HG02870 (cell line): ENCODE measurements at regions not wholly inside any gene's neighbourhood (a gene's known extent, or its start where the extent isn't known, plus 50 kb on each side); places are given as distances from the start of the nearest gene placed in this dataset.

Experiments used
- ATAC-seq: cut with Tn5 transposase; IDR thresholded peaks from one replicate; pipeline ENCODE4 v1.9.1; 2021; ENCODE audit warnings: mild to moderate bottlenecking, moderate library complexity; ENCODE audit not compliant: unreplicated experiment

GRCh38 chr2:74036010-74036409 lies 51.3 kb downstream of the TET3 start:
- ATAC-seq = no peak

GRCh38 chr2:74036450-74037195 lies 51.9 kb downstream of the TET3 start:
- ATAC-seq = no peak

- peak; percentile 46 for ATAC-seq
Observed at GRCh38 chr2:74037379-74037860, 52.7 kb downstream of the TET3 start.

- no peak for ATAC-seq
Observed at GRCh38 chr2:74039611-74040010, 54.9 kb downstream of the TET3 start.

GRCh38 chr2:74041182-74041581 lies 56.5 kb downstream of the TET3 start:
- ATAC-seq = no peak

GRCh38 chr2:74041726-74042125 lies 57.0 kb downstream of the TET3 start:
- no peak for ATAC-seq

- ATAC-seq = no peak
Observed at GRCh38 chr2:74042606-74043005, 57.9 kb downstream of the TET3 start.

GRCh38 chr2:74043345-74044329 lies 58.9 kb downstream of the TET3 start:
- ATAC-seq = no peak

- ATAC-seq = no peak
Observed at GRCh38 chr2:74044999-74045398, 60.3 kb downstream of the TET3 start.

- no peak for ATAC-seq
Observed at GRCh38 chr2:74045454-74045853, 60.7 kb downstream of the TET3 start.

- ATAC-seq = no peak
Observed at GRCh38 chr2:74046441-74046840, 61.7 kb downstream of the TET3 start.

- ATAC-seq = no peak
Observed at GRCh38 chr2:74047152-74047551, 62.4 kb downstream of the TET3 start.

- no peak for ATAC-seq
Observed at GRCh38 chr2:74048147-74048546, 63.4 kb downstream of the TET3 start.

GRCh38 chr2:74048843-74049519 lies 64.3 kb downstream of the TET3 start:
- ATAC-seq = no peak

GRCh38 chr2:74050151-74050550 lies 65.4 kb downstream of the TET3 start:
- ATAC-seq = no peak

- ATAC-seq = no peak
Observed at GRCh38 chr2:74051504-74051903, 66.8 kb downstream of the TET3 start.

GRCh38 chr2:74052732-74053710 lies 68.3 kb downstream of the TET3 start:
- ATAC-seq = no peak

GRCh38 chr2:74053959-74054715 lies 69.4 kb downstream of the TET3 start:
- no peak for ATAC-seq

- no peak for ATAC-seq
Observed at GRCh38 chr2:74059137-74059775, 74.5 kb downstream of the TET3 start.
